IPS-NIHi7 (cell line): ENCODE measurements at regions not wholly inside any gene's neighbourhood (a gene's known extent, or its start where the extent isn't known, plus 50 kb on each side); places are given as distances from the start of the nearest gene placed in this dataset.
"Not testable (repeated sequence)": the region's sequence is repeated elsewhere in the genome, so short reads cannot be mapped to it uniquely, and the experiment has no call there.

Source experiments
- DNase-seq: peaks from one replicate; pipeline ENCODE4 v3.0.0; 2012; ENCODE audit warnings: mixed read lengths; ENCODE audit errors: extremely low spot score

- no peak for DNase-seq
These were observed 207.4 kb downstream of the ZFP36L2 start for GRCh38 chr2:43019025-43019367.

DNA sequence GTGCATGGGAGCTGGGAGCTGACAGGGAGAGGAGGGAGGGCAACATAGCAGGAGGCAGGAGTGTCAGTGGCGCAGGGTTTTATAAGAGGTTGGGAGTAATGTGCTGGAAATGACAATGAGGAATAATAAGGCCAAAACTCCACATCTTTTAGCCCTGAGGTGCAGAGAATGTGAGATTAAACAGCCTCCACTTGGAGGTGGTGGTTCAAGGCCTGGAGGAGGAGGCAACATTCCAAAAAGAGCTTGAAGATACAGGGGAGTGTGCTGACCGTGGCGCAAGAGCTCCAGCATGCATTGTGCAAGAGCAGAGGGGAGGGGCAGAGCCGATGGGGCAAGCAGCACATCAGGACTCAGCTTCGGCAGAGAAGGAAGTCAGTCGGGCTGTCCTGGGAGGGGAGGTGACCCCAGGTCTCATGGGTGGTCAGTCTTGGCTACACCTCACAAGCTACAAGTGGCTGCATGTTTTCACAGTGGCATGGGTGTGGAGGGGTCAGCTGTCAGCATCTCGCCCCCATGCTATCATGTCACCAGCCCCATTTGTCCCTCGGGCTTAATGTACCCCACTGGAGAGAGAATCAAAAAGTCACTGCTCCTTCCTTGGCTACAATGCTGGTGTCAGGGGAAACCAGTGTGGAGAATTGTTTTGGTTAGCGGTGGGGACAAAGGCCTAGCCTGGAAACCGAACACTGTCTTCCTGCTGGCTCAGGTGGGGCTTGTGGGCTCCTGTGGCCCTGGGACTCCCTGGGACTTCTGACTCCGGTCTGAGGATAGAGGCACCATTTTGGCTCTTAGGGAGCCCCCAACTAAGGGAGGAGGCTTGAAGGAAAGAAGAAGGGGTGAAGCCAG lies 208.0 kb downstream of the ZFP36L2 start:
- no peak for DNase-seq

- no peak for DNase-seq
These were observed 212.5 kb downstream of the ZFP36L2 start for GRCh38 chr2:43013821-43014345.

- no peak for DNase-seq
These were observed 213.4 kb downstream of the ZFP36L2 start for GRCh38 chr2:43012966-43013365.

DNA sequence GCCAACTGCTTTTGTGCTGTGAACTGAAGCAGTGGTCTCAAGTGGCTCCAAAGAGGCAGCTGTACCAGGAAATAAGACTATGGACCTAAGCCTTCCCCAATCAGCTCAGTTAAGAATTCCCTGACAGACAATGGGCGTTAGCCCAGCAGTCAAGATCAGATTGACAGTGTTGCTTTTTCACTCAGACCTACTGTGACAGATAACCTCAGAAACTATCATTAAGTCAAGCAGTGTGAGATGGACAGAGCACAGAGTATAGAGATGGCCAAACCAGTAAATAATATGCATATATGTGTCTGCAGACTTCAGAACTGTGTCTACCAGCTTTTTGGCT lies 215.3 kb downstream of the ZFP36L2 start:
- DNase-seq, result no peak

DNA sequence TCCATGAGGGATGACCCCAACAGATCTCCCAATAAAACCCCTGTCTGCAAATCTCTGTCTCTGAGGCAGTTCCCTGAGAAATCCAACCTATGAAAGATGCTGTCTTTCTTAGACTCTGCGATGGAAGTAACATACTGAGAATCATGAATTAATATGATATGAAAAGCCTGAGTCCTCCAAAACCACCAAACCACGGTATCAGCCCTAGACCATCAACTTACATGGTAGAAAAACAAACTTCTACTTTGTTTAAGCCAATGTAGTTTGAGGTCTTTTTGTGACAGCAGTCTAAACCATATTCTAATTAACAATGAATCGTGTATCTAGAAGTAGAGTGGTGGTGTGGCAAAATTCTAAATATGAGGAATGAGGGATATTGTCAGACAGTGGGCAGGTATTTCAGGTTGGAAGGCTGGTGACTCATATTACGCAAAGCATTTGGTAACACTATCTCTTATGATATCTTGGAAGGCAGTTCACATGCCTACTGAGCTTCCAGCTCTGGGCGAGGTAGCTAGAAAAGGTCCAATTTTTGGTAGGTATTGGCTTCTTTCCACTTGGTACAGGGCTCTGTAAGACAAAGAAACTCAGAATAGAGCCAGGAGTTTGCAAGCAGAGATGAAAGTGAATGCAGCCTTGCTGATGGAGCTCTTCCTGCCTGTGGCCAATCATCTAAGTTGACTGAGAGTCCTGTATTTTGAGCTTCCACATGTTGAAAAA lies 215.8 kb downstream of the ZFP36L2 start:
- DNase-seq, result no peak

DNA sequence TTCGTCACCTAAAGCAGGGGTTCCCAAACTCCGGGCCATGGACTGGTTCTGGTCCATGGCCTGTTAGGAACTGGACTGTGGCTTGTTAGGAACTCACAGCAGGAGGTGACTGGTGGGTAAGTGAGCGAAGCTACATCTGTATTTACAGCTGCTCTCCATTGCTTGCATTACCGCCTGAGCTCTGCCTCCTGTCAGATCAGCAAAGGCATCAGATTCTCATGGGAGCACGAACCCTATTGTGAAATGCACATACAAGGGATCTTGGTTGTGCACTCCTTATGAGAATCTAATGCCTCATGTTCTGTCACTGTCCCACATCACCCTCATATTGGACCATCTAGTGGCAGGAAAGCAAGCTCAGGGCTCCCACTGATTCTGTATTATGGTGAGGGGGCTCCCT lies 217.0 kb downstream of the ZFP36L2 start:
- no peak for DNase-seq

DNA sequence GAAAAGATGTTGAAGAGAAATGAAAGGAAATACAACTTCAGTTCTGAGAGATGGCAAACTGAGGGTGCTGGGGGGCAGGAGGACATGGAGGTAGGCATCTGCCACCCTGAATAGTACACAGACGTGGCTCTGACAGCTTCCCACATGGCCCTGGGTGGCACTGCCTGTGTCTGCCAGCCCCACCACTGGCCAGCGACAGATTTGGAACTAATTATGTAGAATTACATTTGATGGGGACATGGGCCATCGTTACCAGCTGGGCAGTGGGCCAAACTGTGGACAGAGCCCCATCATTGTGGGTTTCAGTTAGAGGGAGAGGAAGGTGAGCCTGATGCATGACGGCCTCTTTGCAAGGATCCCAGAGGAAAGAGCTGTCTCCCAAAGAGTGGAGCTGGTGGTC lies 216.0 kb upstream of the HAAO start:
- DNase-seq, result no peak

DNA sequence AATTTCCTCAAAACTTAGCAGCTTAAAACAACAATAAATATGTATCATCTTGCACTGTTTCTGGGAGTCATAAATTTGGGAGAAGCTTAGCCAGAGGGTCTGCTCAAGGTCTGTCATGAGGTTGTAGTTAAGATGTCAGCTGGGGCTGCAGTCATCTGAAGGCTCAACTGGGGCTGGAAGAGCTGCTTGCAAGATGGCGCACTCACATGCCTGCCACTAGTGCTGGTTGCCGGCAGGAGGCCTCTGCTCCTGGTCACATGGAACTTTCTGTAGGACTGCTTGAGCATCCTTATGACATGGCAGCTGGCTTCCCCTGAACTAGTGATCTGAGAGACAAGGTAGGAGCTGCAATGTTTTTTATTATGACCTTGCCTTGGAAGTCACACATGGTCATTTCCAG lies 215.5 kb upstream of the HAAO start:
- DNase-seq, result no peak

DNA sequence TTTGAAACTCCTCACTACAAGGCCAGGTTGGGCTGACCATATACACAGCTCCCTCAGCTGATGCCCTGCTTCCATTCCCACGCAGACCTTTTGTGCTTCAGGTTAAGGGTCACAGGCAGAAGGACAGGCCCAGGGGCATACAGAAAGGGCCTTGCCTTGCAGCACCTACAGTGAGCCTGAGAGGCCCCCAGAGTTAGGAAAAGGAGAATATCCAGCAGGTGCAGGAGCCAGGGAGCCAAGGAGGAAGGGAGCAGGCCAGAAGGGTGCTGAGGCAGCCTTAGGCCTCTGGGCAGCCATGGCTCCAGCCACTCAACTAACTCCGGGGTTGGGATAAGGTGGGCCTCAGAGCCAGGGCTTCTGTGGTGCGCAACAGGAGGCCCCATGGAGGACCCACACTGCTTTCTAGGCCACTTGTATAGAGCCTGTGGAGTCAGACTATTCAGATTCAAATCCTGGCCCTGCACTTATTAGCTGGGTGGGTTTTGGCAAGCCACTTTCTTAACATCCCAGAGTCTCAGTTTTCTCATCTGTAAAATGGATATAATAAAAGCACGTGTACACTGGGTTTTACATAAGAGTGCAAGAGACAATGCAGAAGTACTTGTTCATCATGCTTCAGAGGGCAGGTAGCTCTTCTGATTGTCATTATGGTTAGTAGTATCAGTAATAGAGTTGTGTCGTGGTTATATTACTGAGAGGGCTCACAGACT lies 214.6 kb upstream of the HAAO start:
- no peak for DNase-seq

DNA sequence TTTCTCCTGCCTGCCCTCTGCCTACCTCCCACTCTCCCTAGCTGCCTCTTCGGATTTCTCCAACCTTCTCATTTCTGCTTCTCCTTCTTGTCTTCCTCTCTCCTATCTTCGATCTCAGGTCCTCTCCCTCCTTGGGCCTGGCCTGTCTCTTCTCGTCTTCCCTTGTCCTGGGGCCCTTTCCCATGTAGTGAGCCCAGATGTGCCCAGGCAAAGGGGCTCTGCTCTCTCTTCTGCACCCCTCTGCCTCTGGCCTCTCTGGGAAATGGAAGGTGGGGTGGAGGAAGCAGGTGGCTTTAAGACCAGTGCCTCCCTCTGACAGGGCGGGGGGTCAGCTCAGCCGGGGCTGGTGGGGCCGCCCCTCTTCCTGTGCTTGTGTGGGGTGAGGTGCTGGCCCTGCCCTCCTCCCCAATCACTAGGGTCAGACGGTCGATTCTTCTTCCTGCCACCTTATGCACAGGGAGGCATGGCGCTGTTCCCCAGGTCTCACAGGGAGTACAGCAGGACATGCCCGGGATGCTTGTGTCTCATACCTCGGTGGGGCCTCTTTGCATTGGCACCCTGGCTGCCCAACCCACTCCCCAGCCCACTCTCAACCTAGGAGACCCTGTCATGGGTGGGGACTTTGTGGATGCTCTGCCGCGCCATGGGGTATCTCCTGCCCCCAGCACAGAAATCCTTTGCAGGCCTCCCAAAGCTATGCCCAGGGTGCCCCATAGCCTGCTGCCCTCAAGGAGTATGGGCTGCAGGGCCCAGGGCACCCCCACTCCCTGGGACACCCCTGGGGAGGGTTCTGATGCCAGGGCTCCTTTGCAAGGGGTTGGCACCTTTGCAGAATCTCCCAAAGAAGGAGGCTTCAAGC lies 213.8 kb upstream of the HAAO start:
- no peak for DNase-seq

DNA sequence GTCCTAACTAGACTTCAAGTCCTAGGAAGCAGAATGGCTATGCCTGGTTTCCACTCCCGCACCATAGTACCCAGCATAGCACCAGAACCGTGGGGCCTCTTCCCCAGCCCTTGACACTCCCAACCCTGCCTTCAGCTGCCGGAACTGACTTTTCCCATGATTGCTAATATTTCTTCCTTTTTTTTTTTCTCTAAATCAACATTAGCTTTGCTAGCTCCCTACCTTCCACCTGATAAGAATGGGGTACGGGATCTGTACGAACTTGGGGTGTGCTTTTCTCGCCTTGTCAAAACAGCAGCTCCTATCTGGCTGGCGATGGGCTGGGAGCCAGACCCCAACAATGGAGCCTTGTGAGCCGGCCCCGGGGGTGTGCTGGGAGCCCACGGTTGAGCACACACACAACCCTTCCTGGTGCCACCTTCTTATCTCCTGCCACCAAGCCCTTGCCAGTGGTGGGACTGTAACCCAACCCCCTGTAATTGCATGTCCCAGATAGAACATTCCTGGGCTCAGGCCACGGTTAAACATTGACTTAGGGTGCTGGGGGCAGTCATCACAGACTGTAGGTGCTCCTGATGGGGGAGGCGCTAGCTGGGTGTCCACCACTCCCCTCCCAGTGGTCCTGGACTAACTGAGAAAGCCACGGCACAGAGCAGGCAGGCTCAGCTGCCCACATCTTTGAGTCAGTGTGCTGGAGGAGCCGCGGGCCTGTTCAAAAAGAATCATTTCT lies 213.0 kb upstream of the HAAO start:
- no peak for DNase-seq

- no peak for DNase-seq
These were observed 212.5 kb upstream of the HAAO start for GRCh38 chr2:43004879-43005244.

- DNase-seq, result not testable (repeated sequence)
These were observed 211.9 kb upstream of the HAAO start for GRCh38 chr2:43004126-43004865.

- no peak for DNase-seq
These were observed 211.3 kb upstream of the HAAO start for GRCh38 chr2:43003702-43004101.

DNA sequence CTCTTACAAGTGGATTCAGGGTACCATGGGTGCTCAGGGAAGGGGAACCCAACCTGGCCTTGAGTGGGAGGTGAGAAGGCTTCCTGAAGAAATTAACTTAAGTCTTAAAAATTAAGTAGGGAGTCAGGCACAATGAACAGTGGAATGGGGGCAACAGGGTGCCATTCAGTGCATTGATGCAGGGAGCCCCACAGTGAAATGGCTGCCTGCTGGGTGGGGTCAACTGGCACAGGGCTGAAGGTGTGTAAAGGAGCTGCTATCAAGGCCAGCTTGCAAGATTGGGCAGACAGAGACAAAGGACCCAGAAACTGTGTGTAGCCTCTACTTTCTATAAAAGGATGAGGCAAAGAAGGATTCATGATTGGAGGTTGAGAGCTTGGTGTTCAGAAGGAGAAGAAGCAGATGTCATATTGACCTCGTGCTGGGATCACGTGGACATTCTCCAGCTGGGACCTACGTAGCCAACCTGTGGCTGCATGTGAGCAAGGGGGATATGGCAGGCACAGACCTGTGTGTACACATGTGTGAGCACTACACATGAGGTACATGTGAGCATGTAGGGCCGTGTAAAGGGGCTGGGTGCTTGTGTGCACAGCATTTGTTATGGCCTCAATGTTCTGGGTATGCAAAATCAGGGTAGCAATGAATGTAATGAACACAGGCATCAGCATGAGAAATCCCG lies 209.5 kb upstream of the HAAO start:
- DNase-seq, result no peak

GRCh38 chr2:43001055-43001378 lies 208.6 kb upstream of the HAAO start:
- DNase-seq, result no peak

DNA sequence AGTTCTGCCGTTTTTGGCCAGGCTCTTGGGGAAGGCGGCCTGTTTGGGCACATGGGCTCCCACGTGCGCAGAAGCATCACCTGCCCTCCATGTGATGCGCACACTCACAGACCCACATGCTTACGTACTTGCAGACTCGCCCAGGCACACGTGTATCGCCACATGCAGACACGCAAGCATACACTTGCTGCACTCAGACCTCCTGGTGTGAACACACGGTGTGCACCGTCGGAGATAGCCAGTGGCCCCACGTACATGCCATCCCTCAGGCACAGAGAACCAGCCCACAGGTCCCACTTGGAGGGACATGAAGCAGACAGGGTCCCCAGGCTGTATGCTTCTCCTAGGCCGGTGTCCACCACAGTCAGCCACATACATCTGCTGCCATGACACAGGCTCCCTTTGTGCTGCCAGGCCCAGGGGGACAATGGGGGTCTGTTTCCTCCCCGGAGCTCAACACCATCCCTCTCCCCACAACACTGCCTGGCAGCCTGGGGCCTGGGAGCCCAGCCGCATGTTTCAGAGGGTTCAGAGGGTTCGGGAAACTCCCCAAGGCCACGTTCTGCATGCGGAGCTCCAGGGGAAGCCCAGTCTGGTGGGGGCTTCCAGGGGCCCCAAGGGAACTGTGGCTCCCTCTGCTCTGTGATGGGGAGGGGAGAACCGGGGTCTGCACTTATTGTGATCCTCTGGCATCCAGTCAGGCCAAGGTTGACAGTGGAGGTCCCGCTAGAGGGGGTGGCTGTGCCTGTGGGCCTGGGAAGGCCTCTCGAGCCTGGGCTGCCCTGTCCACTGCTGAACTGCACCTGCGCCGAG lies 208.1 kb upstream of the HAAO start:
- DNase-seq, result no peak

GRCh38 chr2:42999856-43000241 lies 207.5 kb upstream of the HAAO start:
- no peak for DNase-seq
